Esophagus squamous epithelium (tissue), 4 donors: ENCODE measurements at regions not wholly inside any gene's neighbourhood (a gene's known extent, or its start where the extent isn't known, plus 50 kb on each side); places are given as distances from the start of the nearest gene placed in this dataset.

Experiments used
- POLR2A ChIP-seq, 4 donors: fragments of 450-650 bp; IDR thresholded peaks; one replicate each; pipeline ENCODE4 v1.6.1; 2017; ENCODE audit warnings: antibody characterized with exemption in 4 of 4, mild to moderate bottlenecking in 4 of 4, moderate library complexity in 3 of 4
- TF ChIP-seq, protein P1 (sequence below), 6 experiments: fragments of 450-650 bp in 4 of 6; fragments of 200-600 bp in 2 of 6; sonication (generic) in 2 of 6; IDR thresholded peaks; one replicate each; pipeline ENCODE4 v1.5.1; 2016 to 2019; ENCODE audit warnings: antibody characterized with exemption in 6 of 6, mild to moderate bottlenecking in 4 of 6, moderate library complexity in 4 of 6

DNA sequence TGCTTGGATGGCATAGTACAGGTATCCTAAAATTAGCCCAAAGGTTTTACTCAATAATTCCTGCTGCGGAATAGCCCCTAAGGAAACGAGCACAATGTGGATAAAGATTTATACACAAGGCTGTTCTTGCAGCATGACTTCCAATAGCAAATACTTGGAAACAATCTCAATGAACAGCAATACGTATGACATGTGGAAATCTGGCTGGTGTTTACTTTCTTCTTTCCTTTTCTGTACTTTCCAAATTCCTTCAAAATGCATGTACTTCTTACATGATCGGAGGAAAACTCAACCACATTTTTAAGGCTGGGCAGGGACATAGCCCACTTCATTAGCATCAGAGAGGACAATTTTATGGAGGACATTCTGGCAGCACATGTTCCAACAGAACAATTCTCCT is 86.6 kb downstream of the C16orf95 start:
- TF ChIP-seq, protein P1, sequence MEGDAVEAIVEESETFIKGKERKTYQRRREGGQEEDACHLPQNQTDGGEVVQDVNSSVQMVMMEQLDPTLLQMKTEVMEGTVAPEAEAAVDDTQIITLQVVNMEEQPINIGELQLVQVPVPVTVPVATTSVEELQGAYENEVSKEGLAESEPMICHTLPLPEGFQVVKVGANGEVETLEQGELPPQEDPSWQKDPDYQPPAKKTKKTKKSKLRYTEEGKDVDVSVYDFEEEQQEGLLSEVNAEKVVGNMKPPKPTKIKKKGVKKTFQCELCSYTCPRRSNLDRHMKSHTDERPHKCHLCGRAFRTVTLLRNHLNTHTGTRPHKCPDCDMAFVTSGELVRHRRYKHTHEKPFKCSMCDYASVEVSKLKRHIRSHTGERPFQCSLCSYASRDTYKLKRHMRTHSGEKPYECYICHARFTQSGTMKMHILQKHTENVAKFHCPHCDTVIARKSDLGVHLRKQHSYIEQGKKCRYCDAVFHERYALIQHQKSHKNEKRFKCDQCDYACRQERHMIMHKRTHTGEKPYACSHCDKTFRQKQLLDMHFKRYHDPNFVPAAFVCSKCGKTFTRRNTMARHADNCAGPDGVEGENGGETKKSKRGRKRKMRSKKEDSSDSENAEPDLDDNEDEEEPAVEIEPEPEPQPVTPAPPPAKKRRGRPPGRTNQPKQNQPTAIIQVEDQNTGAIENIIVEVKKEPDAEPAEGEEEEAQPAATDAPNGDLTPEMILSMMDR (IDR thresholded peaks at IDR 0.05) = no peak
- no peak for TF ChIP-seq POLR2A (IDR thresholded peaks at IDR 0.05)
